Activated naive CD4-positive, alpha-beta T cell treated with anti-CD3 and anti-CD28 coated beads for 36 hours (primary cell): ENCODE measurements at regions not wholly inside any gene's neighbourhood (a gene's known extent, or its start where the extent isn't known, plus 50 kb on each side); places are given as distances from the start of the nearest gene placed in this dataset.

Experiments
- CTCF ChIA-PET: fragments of 350-600 bp; sonication (Branson Sonifier 250); formaldehyde crosslinking; loops from one replicate; lab custom pipeline; 2021; ENCODE audit warnings: antibody characterized with exemption; lab: Charles Lee
- DNase-seq: peaks from one replicate; pipeline ENCODE4 v3.0.0-alpha.2; 2020
- H3K27ac Mint-ChIP-seq: one replicate; pipeline ENCODE4 v1.8.0; 2021; ENCODE audit warnings: mild to moderate bottlenecking, mixed read lengths
- H3K27me3 Mint-ChIP-seq: one replicate; pipeline ENCODE4 v1.8.0; 2021; ENCODE audit warnings: low read depth, mixed read lengths
- H3K36me3 Mint-ChIP-seq: one replicate; pipeline ENCODE4 v1.8.0; 2021; ENCODE audit warnings: low read depth, mixed read lengths
- H3K4me1 Mint-ChIP-seq: one replicate; pipeline ENCODE4 v1.8.0; 2021; ENCODE audit warnings: low read depth, mixed read lengths
- H3K4me3 Mint-ChIP-seq: one replicate; pipeline ENCODE4 v1.8.0; 2021; ENCODE audit warnings: mild to moderate bottlenecking, moderate library complexity, mixed read lengths
- H3K9me3 Mint-ChIP-seq: one replicate; pipeline ENCODE4 v1.8.0; 2021; ENCODE audit warnings: mixed read lengths
- intact Hi-C: fragments of 100-400 bp; cut with micrococcal nuclease; formaldehyde crosslinking; loops from one replicate; pipeline ENCODE4 v1.15.1; 2023

DNA sequence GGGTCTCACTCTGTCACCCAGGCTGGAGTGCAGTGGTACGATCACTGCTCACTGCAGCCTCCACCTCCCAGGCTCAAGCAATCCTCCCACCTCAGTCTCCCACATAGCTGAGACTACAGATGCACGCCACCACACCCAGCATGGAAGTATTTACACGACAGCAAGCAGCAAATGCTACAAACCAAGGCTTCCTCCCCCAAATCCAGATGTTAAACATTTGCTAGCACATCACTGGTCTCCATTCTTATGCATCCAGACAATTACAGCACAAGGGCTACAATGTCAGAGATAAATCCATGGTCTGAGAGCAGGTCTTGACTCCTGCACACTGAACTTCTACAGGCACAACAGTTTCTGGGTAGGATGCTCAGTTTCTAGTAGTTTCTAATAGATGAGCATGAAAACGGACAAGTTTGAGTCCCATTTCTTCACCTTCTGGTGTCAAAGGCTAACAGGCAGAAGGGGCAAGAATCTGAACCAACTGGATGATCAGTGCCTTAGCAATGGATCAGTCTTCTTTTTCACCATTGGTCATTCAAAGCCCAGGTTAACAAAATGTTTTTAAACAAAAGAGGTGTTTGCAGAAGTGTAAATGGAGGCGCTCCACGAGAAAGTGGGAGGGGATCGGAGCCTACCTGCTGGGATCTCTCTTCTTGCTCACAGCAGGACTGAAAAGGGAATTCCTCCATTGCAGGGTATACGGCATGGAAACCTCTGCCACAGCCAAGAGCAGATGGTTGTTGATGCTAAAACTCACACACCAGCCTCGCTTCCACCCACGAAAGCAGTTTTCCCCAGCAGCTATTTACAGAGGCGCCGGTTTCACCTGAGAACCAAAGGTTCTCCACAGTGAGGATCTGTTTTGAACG lies 135.0 kb upstream of the ARL4C start:
- H3K36me3 Mint-ChIP-seq, result no peaks in the 10 kb centered on the region
- no peak overlapping the region for H3K27ac Mint-ChIP-seq
- H3K27me3 Mint-ChIP-seq, result peaks cover 4% of the 10 kb centered on the region
- H3K9me3 Mint-ChIP-seq, result peaks cover 3% of the 10 kb centered on the region
- DNase-seq, result no peak
- CTCF ChIA-PET, result no interaction called here
- H3K4me3 Mint-ChIP-seq, result no peak overlapping the region
- intact Hi-C loops, result no loop called here
- no peaks in the 10 kb centered on the region for H3K4me1 Mint-ChIP-seq

DNA sequence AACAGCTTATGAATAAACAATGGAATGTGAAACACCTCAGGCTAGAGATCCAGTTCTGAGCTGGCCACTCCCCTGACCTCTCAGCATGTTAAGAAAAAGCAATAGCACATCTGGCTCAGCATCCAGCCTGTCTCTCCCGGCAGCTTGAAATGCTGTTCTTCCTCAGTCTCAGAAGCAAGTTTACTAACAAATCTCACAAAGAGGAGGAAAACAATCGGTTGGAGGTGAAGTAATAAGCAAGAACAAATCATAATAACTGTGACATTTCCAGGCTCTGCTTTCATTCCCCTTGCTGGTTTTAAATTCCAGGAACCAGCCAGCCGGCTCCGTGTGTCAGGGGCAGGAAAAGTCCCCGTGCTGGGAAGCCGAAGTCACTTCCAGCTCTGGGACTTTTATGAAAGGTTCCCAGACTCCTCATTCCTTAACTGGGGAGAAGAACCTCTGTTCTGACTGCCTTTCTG lies 133.9 kb upstream of the ARL4C start:
- Mint-ChIP-seq H3K27ac (no peak overlapping the region), H3K4me1 (no peaks in the 10 kb centered on the region), H3K4me3 (no peak overlapping the region), H3K36me3 (no peaks in the 10 kb centered on the region), H3K9me3 (no peaks in the 10 kb centered on the region), H3K27me3 (peaks cover 4% of the 10 kb centered on the region)
- CTCF ChIA-PET, result no interaction called here
- intact Hi-C loops, result no loop called here
- no peak for DNase-seq

DNA sequence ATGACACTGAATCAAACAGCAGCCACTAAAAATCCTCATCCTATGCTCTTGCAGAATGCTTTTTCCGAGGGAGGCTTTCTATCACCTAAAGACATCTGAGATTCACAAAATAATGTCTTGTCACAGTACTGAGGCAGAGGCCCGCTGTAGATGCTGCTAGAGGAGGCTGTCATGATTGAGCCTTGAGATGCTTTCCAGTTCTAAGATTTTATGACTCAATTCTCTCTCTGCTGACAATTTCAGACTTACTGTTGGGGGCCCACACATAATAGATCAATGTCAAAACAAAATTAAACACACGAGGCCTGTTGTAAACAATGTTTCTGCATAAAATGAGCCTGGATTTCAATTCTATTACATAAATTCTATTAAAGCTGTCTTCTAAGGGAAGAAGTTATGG lies 132.7 kb upstream of the ARL4C start:
- intact Hi-C loops, result no loop called here
- CTCF ChIA-PET, result no interaction called here
- peaks cover 4% of the 10 kb centered on the region for H3K27me3 Mint-ChIP-seq
- H3K27ac Mint-ChIP-seq, result no peak overlapping the region
- no peaks in the 10 kb centered on the region for H3K9me3 Mint-ChIP-seq
- no peaks in the 10 kb centered on the region for H3K4me1 Mint-ChIP-seq
- DNase-seq, result no peak
- H3K4me3 Mint-ChIP-seq, result no peak overlapping the region
- H3K36me3 Mint-ChIP-seq, result no peaks in the 10 kb centered on the region

DNA sequence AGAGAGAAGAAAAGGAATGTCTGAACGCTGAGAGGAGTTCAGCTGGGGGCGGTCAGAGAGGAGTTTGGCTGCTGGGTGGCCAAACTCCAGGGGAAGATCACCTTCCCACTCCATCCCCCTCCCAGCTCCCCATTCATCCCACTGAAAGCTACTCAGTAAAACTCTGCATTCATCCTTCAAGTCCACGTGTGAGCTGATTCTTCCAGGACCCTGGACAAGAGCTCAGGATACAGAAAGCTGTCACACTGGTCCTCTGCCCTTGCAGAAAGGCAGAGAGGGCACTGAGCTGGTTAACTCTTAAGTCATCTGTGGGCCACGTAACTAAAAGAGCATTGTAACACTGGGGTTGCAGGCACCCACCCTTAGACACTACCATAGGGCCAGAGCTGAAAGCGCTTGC lies 132.1 kb upstream of the ARL4C start:
- DNase-seq, result no peak
- Mint-ChIP-seq H3K4me1 (no peaks in the 10 kb centered on the region), H3K36me3 (no peaks in the 10 kb centered on the region), H3K27me3 (peaks cover 4% of the 10 kb centered on the region), H3K9me3 (no peaks in the 10 kb centered on the region), H3K4me3 (no peak overlapping the region), H3K27ac (no peak overlapping the region)
- CTCF ChIA-PET, result no interaction called here
- intact Hi-C loops, result no loop called here

DNA sequence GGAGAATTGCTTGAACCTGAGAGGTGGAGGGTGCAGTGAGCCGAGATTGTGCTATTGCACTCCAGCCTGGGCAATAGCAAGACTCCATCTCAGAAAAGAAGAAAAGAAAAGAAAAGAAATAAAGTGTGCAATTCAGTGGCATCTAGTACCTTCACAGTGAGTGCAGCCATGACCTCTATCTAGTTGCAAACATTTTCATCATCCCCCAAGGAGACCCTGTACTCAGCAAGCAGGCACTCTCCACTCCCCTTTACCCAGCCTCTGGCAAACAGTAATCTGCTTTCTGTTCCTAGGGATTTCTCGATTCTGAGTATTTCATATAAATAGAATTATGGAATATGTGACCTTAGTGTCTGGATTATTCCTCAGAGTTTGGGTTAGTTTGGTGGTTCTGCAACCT lies 130.4 kb upstream of the ARL4C start:
- CTCF ChIA-PET, result no interaction called here
- H3K27me3 Mint-ChIP-seq, result peaks cover 4% of the 10 kb centered on the region

DNA sequence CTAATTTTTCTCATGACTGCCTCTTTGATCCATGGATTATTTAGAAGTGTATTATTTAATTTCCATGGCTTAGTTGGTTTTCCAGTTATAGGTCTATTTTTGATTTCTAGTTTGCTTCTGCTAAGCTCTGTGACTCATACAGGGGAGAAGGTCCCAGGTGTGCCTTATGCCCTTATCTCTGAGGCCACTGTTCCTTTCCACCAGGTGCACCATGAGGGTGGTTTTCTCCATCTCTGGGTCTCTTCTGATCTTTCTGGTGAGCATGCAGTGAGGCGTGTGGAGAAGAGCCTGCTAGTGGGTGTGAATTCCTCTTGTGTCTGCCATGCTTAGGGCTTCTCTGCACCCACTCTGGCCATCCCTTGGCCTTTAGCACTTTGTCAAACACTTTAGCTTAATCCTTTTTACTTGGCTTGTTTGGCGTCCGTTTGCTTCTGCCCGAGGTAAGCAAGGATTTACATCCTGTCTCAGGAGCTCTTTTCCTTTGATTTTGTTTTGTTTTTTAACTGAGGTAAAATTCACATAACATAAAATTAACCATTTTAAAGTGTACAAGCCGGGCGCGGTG lies 129.8 kb upstream of the ARL4C start:
- Mint-ChIP-seq H3K4me3 (no peak overlapping the region), H3K36me3 (no peaks in the 10 kb centered on the region), H3K4me1 (no peaks in the 10 kb centered on the region), H3K27ac (no peak overlapping the region), H3K27me3 (peaks cover under 1% of the 10 kb centered on the region), H3K9me3 (no peaks in the 10 kb centered on the region)
- DNase-seq, result no peak
- intact Hi-C loops, result no loop called here
- CTCF ChIA-PET, result no interaction called here

More for the DNA sequence above, 130.4 kb upstream of the ARL4C start:
- no peak overlapping the region for H3K4me3 Mint-ChIP-seq
- H3K9me3 Mint-ChIP-seq, result no peaks in the 10 kb centered on the region
- no peaks in the 10 kb centered on the region for H3K4me1 Mint-ChIP-seq
- H3K36me3 Mint-ChIP-seq, result no peaks in the 10 kb centered on the region
- intact Hi-C loops, result no loop called here
- no peak for DNase-seq
- H3K27ac Mint-ChIP-seq, result no peak overlapping the region

DNA sequence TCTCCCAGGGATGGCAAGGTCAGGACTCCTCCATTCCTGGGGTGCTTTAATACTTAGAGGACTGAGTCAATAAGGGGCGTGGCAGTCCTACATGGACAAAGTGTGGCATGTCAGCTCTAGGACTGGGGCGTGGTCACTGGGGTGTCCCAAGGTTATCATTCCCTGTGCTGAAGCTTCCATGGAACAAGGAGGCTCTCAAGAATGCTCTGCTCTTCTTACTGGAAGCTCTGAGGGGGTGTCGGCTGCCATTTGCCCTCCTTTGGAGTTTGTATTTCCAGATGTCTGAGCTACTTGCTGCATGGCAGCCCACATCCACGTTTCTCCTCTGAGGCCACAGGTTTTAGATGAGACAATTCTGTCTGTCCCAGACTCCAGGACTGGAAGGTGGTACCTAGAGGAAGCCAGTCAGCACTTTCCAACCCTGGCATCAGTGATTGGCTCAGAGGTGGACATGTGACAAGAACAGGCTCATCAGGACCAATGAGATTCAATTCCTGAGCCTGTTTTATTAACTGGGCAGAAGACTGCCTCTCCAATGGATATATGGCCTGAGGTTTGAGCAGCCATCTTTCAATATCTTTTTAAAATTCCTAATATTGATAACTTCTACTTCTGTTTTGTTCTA lies 128.9 kb upstream of the ARL4C start:
- Mint-ChIP-seq H3K27me3 (no peaks in the 10 kb centered on the region), H3K4me3 (no peak overlapping the region), H3K27ac (no peak overlapping the region), H3K4me1 (no peaks in the 10 kb centered on the region), H3K36me3 (no peaks in the 10 kb centered on the region), H3K9me3 (no peaks in the 10 kb centered on the region)
- DNase-seq, result no peak
- intact Hi-C loops, result no loop called here
- CTCF ChIA-PET, result no interaction called here

DNA sequence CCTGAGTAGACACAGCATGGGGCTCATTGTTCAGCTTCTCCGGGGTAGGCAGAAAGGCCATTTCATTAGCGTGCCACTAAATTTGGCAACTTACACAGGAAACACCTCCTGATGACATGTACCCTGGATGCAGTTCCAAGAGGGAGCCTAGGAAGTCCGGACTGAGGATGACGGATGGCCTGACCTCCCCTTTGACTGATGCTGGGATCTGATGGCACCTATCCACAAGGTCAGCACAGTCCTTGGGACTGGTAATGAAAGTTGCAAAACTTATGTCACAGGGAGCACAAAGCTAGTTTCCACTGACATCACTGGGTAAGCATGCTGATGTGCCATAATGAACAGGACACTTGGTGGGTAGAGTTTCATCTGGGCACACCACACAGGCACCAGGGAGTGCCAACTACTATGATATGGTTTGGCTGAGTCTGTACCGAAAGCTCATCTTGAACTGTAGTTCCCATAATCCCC lies 126.7 kb upstream of the ARL4C start:
- Mint-ChIP-seq H3K4me1 (peaks cover 6% of the 10 kb centered on the region), H3K4me3 (no peak overlapping the region), H3K9me3 (no peaks in the 10 kb centered on the region), H3K36me3 (no peaks in the 10 kb centered on the region), H3K27ac (no peak overlapping the region), H3K27me3 (no peaks in the 10 kb centered on the region)
- intact Hi-C loops, result no loop called here
- no peak for DNase-seq
- CTCF ChIA-PET, result no interaction called here

DNA sequence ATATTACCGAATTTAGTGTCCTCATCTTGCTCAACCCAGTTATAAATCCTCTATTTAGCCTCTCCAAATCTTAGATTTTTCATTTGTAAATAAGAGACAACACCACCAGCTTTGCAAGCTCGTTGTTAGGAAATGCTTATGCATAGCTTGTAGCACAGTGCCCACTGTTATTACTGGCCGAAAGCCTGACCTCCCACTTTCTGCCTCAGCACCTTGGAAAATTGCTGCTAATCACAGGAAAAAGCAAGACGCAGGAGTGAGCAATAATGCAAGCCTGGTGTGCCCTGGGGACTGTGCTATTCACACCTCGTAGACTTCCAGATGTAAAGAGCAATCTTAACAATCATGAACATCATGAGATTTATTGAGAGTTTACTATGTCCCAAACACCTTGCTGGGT lies 124.2 kb upstream of the ARL4C start:
- Mint-ChIP-seq H3K4me1 (peaks cover 6% of the 10 kb centered on the region), H3K27me3 (peaks cover 2% of the 10 kb centered on the region), H3K36me3 (no peaks in the 10 kb centered on the region), H3K27ac (no peak overlapping the region), H3K4me3 (no peak overlapping the region), H3K9me3 (no peaks in the 10 kb centered on the region)
- intact Hi-C loops, result no loop called here
- CTCF ChIA-PET, result interaction anchor here (0.9 kb wide), 1 partner anchor 76 kb away, joined by 4 read pairs; no protein-coding TSS in a partner anchor
- DNase-seq, result no peak

DNA sequence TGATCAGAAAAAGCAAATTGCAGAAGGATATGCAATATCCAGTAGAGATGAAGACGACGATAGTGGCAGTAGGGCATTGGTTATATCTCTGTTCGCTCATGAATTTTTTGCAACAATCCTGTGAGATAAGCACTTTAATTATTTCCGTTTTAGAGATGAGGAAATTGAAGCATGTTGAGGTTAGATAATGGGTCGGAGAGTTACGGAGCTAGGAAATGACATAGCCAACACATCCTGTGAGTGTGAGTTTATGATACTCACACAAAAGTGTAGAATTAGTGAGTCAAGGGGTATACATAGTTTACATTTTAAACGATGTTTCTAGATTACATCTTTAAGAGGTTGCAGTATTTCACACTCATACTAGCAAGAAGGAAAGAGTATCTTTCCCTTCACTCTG lies 123.1 kb upstream of the ARL4C start:
- peaks cover 2% of the 10 kb centered on the region for H3K27me3 Mint-ChIP-seq
- peaks cover 6% of the 10 kb centered on the region for H3K4me1 Mint-ChIP-seq
- no peak overlapping the region for H3K27ac Mint-ChIP-seq
- H3K4me3 Mint-ChIP-seq, result no peak overlapping the region
- no peak for DNase-seq
- H3K9me3 Mint-ChIP-seq, result no peaks in the 10 kb centered on the region
- CTCF ChIA-PET, result interaction anchor here (0.6 kb wide), 1 partner anchor 572 kb away, joined by 3 read pairs; no protein-coding TSS in a partner anchor
- H3K36me3 Mint-ChIP-seq, result no peaks in the 10 kb centered on the region
- intact Hi-C loops, result no loop called here

DNA sequence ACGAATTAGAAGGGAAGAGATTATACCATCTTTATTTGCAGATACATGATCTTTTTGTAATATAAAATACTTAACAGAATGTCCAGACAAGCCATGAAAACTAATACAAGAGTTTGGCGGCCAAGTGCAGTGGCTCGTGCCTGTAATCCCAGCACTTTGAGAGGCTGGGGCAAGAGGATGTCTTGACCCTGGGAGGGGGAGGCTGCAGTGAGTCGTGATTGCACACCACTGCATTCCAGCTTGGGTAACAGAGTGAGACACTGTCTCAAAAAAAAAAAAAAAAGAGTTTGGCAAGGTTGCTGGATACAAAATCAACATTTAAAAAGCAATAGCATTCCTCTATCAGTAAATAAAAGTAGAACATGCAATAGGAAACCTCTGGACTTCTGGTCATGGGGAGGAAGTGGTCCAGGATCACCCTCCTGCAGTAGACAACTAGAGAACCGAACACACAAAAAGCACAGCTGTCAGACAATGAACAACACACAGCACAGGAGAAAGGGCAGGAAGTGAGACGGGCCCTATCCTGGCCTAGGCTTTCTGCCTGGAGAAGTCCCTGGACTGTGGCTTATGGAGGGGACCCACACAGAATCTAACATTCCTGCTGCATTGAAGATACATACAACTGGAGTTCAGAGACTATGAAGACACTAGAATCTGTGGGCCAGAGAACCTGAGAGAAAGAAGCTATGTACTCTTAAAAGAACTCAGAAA lies 118.9 kb upstream of the ARL4C start:
- Mint-ChIP-seq H3K27me3 (peaks cover 5% of the 10 kb centered on the region), H3K4me1 (peaks cover 6% of the 10 kb centered on the region), H3K36me3 (no peaks in the 10 kb centered on the region), H3K27ac (no peak overlapping the region), H3K4me3 (no peak overlapping the region), H3K9me3 (peaks cover 5% of the 10 kb centered on the region)
- DNase-seq, result no peak
- intact Hi-C loops, result no loop called here
- CTCF ChIA-PET, result no interaction called here

DNA sequence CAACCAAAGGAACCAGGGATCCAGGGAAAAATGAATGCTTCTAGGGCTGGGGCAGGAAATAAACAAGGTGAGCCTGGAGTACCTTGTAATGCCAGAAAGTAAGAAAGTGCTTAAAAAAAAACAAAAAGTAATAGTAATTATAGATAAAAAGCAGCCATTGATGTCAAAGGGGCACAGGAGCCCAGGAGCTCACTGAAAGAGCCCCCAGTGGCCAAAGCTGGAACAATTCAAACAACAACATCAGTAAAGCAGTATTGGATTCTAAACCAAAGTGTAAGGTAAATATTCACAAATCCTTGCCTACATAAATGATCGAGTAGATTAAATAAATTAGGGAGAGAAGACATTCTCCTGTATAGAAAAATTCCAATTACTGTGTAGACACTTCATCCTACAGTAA lies 114.3 kb upstream of the ARL4C start:
- Mint-ChIP-seq H3K36me3 (no peaks in the 10 kb centered on the region), H3K9me3 (peaks cover 5% of the 10 kb centered on the region), H3K27ac (no peak overlapping the region), H3K4me3 (no peak overlapping the region), H3K4me1 (no peaks in the 10 kb centered on the region), H3K27me3 (peaks cover 9% of the 10 kb centered on the region)
- DNase-seq, result no peak
- CTCF ChIA-PET, result interaction anchor here (0.6 to 0.9 kb wide), 3 partner anchors 35 to 414 kb away, joined by 3 to 4 read pairs (median 4); no protein-coding TSS in a partner anchor
- intact Hi-C loops, result no loop called here
